ENCODE measurements at regions not wholly inside any gene's neighbourhood (a gene's known extent, or its start where the extent isn't known, plus 50 kb on each side); places are given as distances from the start of the nearest gene placed in this dataset.
"Not testable (repeated sequence)": the region's sequence is repeated elsewhere in the genome, so short reads cannot be mapped to it uniquely, and the experiment has no call there.

DNA sequence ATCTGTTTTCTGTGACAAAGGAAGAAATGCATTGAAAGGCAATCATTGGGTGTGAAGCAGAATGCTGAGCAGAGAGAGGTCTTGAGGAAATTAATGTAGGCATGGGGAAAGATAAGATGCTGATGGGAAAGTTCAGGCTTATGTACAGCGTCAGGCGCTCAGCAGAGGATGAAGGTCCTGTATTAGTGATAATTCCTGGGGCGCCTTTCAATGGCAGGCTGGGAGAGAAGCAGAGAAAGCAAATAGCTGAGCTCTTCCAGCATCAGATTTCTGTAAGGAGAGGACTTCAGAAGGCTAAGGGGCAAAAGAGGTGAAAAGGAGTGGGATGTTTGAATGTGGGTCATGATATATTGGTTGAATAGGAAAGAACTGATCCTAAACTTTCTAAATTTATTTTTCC lies 129.8 kb downstream of the HNMT start:
- Mint-ChIP-seq H3K4me1 (no peaks in the 10 kb centered on the region), H3K27ac (no peak overlapping the region), H3K9me3 (no peaks in the 10 kb centered on the region), H3K27me3 (no peaks in the 10 kb centered on the region), H3K36me3 (no peaks in the 10 kb centered on the region), H3K4me3 (no peak overlapping the region)
- ATAC-seq, result no peak

DNA sequence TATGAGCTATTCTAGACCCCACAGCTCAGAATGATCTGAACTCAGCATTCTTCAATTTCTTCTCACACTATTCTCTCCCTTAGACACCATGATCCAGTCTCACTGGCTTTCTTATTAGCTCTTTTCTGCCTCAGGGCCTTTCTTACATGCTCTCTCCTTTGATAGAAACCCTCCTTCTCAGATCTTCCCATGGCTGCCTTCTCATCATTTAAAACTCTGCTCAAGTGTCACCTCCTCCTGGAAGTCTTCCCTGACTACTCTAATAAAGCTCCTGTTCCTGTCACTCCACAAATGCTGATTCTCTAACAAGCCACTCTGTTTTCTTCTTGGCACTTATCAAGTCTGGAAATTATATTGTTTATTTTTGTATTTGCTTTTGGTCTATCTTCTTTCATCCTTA lies 131.1 kb downstream of the HNMT start:
- no peak for ATAC-seq
- Mint-ChIP-seq H3K4me3 (no peak overlapping the region), H3K9me3 (peaks cover 3% of the 10 kb centered on the region), H3K36me3 (peaks cover 6% of the 10 kb centered on the region), H3K27ac (no peak overlapping the region), H3K27me3 (no peaks in the 10 kb centered on the region), H3K4me1 (no peaks in the 10 kb centered on the region)

DNA sequence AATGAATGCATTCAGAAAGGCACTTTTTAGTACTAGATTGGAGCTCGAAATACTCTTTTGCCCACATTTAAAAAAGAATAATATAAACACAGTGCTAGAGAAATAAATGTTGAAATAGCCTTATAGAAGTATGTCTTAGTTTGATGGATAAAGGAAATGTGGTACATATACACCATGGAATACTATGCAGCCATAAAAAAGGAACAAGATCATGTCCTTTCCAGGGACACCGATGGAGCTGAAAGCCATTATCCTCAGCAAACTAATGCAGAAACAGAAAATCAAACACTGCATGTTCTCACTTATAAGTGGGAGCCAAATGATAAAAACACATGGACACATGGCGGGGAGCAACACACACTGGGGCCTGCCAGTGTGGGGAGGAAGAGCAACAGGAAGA lies 135.0 kb downstream of the HNMT start:
- not testable (repeated sequence) for H3K27me3 Mint-ChIP-seq, H3K27ac Mint-ChIP-seq, H3K4me3 Mint-ChIP-seq, H3K9me3 Mint-ChIP-seq, ATAC-seq, H3K4me1 Mint-ChIP-seq, H3K36me3 Mint-ChIP-seq

DNA sequence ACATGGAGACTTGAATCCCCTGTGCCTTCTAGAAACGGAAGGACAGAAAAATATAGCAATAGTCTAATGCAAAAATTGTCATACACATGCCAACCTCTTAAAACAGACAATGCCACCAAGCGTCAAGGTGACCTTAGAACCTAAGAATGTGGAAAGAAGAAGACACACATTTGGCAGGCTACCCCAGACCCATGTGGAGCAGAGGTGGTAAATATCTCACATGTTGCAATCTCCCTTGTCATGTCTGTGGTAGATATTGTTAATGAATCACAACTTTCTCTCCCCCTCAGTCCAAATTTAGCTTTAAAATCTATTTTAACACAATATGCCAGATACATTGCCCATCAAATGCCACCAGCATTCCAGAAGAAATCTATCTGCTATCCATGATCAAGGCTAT lies 137.4 kb downstream of the HNMT start:
- no peaks in the 10 kb centered on the region for H3K4me1 Mint-ChIP-seq
- H3K4me3 Mint-ChIP-seq, result no peak overlapping the region
- no peak overlapping the region for H3K27ac Mint-ChIP-seq
- ATAC-seq, result no peak
- H3K27me3 Mint-ChIP-seq, result no peaks in the 10 kb centered on the region
- H3K9me3 Mint-ChIP-seq, result peaks cover 3% of the 10 kb centered on the region
- peaks cover 6% of the 10 kb centered on the region for H3K36me3 Mint-ChIP-seq

DNA sequence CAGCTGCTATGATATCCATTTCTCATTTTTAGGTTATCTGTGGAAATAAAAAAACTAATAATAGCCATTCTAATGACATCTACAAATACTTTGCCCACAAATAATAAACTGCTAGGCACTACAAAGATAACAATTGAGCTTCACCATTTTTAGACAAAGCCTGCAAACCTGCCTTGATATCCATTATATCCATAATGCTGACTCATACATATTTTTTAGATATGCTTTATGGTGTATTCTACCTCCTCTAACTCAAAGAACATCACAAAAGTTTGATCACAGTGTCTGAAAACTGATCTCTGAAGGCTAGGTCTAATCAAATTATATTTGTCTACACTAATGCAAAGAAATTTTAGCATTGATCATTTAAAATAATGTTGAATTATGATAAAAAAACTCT lies 138.4 kb downstream of the HNMT start:
- no peak for ATAC-seq
- Mint-ChIP-seq H3K27me3 (no peaks in the 10 kb centered on the region), H3K27ac (no peak overlapping the region), H3K4me3 (no peak overlapping the region), H3K36me3 (peaks cover 6% of the 10 kb centered on the region), H3K9me3 (peaks cover 3% of the 10 kb centered on the region), H3K4me1 (no peaks in the 10 kb centered on the region)

DNA sequence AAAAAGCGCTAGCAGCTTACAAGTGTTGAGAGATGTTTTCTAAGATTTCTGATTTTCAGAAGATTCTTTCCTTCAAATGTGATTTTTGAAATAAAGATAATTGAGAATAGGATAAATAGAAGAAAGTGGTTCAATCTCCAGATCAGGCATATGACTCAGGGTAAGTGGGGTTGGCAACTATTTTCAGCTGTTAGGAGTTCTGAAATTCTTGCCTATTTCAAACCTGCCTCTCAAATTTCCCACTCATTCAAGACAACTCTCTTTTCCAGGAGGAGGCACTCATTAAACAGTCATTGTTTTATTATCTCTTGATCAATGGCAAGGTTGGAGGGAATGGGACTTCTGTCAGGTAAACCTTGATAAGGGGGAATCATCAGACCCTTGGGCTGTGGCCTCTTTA lies 138.9 kb downstream of the HNMT start:
- ATAC-seq, result no peak
- H3K4me1 Mint-ChIP-seq, result no peaks in the 10 kb centered on the region

DNA sequence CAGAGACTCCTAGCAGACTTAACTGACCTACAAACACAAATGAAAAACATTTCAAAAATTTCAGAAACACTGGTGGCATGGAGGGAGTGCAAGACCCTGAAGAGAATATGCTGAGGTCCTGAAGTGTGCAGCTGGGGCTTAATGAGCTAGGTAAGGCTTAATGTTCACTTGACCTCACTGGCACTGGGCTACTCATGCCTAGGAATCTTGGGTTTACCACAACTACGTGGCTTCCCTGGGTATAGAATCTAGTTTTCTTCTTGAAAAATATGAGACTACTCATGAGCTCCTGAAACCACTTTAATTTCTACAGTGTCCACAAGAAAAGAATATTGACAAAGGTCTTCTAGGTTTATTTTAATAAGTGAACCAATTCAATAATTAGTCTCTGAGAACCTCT lies 139.8 kb downstream of the HNMT start:
- ATAC-seq, result no peak
- Mint-ChIP-seq H3K9me3 (peaks cover 3% of the 10 kb centered on the region), H3K27me3 (no peaks in the 10 kb centered on the region), H3K4me1 (no peaks in the 10 kb centered on the region), H3K36me3 (peaks cover 6% of the 10 kb centered on the region), H3K27ac (no peak overlapping the region), H3K4me3 (no peak overlapping the region)

More for the DNA sequence above, 138.9 kb downstream of the HNMT start:
- Mint-ChIP-seq H3K36me3 (peaks cover 6% of the 10 kb centered on the region), H3K9me3 (peaks cover 3% of the 10 kb centered on the region), H3K27ac (no peak overlapping the region), H3K27me3 (no peaks in the 10 kb centered on the region), H3K4me3 (no peak overlapping the region)

DNA sequence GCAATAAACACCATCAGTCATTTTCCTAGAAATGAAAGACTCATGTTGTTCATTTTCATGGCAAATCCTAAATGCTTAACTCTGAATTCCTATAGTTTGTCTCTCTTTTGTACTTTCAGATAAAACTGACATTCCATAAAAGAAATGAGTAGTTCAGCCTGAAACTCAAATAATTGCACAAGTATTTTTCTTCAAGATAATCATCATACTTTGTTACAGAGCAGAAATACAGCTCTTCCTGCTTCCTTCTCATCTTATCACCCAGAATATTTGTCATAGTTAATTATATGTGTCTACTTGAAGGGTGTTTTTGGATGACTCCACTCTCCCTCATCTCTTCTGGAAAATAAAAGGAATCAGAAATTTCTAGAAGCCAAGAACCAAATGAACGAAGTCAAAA lies 141.1 kb downstream of the HNMT start:
- Mint-ChIP-seq H3K27ac (no peak overlapping the region), H3K4me3 (no peak overlapping the region), H3K4me1 (no peaks in the 10 kb centered on the region), H3K9me3 (no peaks in the 10 kb centered on the region), H3K36me3 (no peaks in the 10 kb centered on the region), H3K27me3 (no peaks in the 10 kb centered on the region)
- ATAC-seq, result no peak

DNA sequence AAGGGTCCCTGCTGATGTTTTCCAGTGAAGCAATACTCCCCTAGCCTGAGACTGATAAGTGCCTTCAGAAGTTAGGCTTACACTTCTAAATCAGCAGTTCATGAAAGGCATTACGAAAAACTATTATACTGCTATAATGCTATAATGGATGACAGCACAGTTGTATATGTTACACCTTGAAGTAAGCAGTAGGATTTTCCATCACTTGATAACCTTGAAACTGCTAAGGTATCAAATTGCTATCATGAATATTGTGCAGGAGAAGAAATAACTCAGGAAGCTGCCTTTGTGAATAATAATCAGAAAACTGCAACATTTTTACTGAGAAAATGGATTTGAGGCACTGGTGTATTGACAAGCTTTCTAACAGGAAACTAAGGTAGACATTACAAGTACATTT lies 142.3 kb downstream of the HNMT start:
- H3K27me3 Mint-ChIP-seq, result no peaks in the 10 kb centered on the region
- no peaks in the 10 kb centered on the region for H3K4me1 Mint-ChIP-seq
- ATAC-seq, result no peak
- no peaks in the 10 kb centered on the region for H3K9me3 Mint-ChIP-seq
- no peak overlapping the region for H3K4me3 Mint-ChIP-seq
- H3K27ac Mint-ChIP-seq, result no peak overlapping the region
- no peaks in the 10 kb centered on the region for H3K36me3 Mint-ChIP-seq

DNA sequence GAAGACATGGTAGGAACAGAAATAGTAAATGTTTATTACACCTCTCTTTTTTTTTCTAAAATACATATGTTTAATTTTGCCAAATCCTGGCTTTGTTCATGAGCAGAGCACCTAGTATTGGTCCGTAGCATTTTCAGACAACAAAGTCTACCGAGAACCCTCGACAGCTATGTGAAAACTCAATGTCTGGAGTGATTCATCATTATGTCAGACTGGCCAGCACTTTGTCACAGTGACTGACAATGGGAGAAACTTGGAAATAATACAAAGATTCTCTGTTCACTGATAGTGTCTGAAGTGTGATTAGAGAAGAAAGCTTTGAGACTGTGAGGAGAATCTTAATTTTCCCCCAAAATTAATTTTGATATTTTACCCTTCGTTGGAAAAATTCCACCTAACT lies 143.0 kb downstream of the HNMT start:
- no peaks in the 10 kb centered on the region for H3K4me1 Mint-ChIP-seq
- ATAC-seq, result no peak

DNA sequence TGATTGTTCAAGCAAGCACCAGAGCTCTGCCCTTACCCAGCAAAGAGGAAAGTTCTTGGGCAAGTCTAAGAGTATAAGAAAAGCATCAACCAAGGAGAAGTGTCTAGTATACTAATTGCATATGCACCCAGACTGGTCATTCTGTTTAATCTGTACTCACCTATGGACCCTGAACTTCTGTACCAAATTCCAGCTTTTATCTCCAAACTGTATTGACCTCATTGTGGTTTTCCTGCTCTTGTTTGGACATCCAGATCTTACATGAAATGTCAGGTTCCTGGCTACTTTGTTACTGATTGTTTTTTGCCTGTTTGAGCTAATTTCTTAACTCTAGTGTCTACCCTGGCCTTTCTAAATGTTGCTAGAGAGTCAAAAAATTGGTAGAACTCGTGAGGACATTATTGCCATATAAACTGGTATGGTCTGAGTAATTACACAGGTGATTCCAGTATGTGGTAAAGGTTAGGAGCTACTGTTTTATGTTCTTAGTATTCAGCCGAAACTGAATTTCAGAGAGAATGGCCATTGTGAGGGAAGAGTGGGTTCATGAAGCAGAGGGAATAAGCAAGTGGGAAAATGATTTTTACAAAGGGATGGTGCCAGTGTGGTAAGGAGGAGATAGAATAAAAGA lies 146.3 kb downstream of the HNMT start:
- H3K36me3 Mint-ChIP-seq, result no peaks in the 10 kb centered on the region
- ATAC-seq, result no peak

More for the DNA sequence above, 143.0 kb downstream of the HNMT start:
- Mint-ChIP-seq H3K9me3 (no peaks in the 10 kb centered on the region), H3K27ac (no peak overlapping the region), H3K36me3 (no peaks in the 10 kb centered on the region), H3K4me3 (no peak overlapping the region), H3K27me3 (no peaks in the 10 kb centered on the region)

DNA sequence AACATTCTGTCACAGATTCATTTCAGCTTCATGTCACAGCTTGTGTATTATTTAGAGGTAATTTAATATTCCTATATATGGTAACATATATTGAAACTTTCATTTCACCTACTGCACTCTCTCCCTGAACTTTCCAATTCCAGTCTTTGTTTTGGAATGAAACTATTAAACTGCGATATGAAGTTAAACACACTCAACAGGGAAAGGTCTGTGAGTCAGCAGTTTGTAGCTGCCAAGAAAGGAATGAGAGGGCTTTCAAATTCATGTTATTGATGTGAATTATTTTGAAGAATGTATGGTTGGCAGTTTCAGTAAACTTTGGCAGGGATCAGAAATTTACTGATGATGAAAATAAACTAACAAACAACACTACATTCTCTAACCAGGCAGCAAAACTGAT lies 148.3 kb downstream of the HNMT start:
- Mint-ChIP-seq H3K27me3 (no peaks in the 10 kb centered on the region), H3K9me3 (no peaks in the 10 kb centered on the region), H3K4me3 (no peak overlapping the region), H3K27ac (no peak overlapping the region), H3K4me1 (no peaks in the 10 kb centered on the region), H3K36me3 (no peaks in the 10 kb centered on the region)
- no peak for ATAC-seq

More for the DNA sequence above, 146.3 kb downstream of the HNMT start:
- Mint-ChIP-seq H3K27me3 (no peaks in the 10 kb centered on the region), H3K27ac (no peak overlapping the region), H3K9me3 (no peaks in the 10 kb centered on the region), H3K4me3 (no peak overlapping the region), H3K4me1 (no peaks in the 10 kb centered on the region)

DNA sequence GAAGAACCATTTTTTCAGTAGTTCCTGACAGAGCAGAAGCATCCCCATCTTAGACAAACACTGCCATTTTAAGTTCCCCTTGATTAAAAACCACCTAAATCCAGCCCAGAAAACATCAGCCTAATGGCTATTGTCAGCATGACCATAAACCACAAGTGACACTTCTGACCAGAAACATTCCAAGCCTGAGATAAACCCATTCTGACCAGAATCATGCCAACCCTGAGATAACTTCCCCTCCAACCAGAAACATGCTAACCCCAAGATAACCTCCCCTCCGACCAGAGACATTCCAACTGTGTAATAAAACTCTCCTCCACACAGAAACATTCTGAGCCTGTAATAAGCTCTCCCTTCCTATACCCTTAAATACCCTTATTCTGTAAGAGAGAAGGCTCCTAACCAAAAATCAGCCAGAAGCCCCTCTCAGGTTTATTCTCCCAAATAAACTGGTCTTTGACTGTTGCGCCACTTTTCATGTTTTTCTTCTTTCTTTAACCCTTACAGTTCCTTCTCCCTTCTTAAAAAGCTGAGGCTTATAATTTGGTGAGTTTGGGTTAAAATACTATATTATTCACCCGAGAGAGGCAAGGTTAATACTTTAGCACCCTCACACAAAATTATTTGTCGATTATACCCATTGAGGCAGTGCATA lies 149.7 kb downstream of the HNMT start:
- no peak overlapping the region for H3K27ac Mint-ChIP-seq
- no peaks in the 10 kb centered on the region for H3K9me3 Mint-ChIP-seq
- H3K4me1 Mint-ChIP-seq, result no peaks in the 10 kb centered on the region
- no peak for ATAC-seq
- no peak overlapping the region for H3K4me3 Mint-ChIP-seq
- no peaks in the 10 kb centered on the region for H3K27me3 Mint-ChIP-seq
- H3K36me3 Mint-ChIP-seq, result no peaks in the 10 kb centered on the region

DNA sequence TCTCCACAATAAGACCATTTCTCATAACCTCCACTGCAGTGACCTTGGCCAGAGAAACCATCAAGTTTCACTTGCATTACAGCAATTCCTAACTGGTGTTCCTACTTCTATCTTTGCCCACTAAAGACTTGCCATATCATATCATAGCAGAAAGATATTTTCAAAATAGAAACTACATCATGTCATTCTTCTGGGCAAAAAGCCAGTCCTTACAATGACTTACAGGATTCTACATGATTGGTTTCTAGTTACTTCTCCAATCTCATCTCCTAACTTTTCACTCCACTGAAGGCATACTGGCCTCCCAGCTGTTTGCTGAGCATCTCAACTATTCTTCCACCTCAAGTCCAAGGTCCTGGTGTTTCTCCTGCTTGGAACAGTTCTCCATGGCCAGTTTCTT lies 151.4 kb downstream of the HNMT start:
- no peaks in the 10 kb centered on the region for H3K4me1 Mint-ChIP-seq
- H3K27me3 Mint-ChIP-seq, result no peaks in the 10 kb centered on the region
- no peak overlapping the region for H3K27ac Mint-ChIP-seq
- H3K4me3 Mint-ChIP-seq, result no peak overlapping the region
- no peak for ATAC-seq
- H3K9me3 Mint-ChIP-seq, result no peaks in the 10 kb centered on the region
- no peaks in the 10 kb centered on the region for H3K36me3 Mint-ChIP-seq

DNA sequence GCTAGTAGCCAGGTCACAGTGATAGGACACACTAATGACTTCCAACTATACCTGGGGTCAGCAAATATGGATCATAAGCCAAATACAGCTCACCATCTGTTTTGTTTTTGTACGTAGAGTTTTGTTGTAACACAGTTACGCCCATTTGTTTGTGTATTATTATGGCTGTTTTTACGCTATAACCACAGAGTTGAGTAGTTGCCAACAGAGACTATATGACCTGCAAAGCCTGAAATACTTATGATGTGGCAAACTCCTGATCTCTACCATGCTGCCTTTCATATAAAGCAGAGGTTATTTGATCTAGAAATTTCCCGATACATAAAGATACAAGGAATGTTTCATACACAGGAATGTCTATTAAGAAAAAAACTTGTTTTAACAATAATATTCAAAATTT lies 152.2 kb downstream of the HNMT start:
- Mint-ChIP-seq H3K9me3 (no peaks in the 10 kb centered on the region), H3K27me3 (no peaks in the 10 kb centered on the region), H3K4me1 (no peaks in the 10 kb centered on the region), H3K27ac (no peak overlapping the region), H3K4me3 (no peak overlapping the region), H3K36me3 (no peaks in the 10 kb centered on the region)
- no peak for ATAC-seq

Data from stimulated activated memory B cell treated with anti-CD40 and anti-IgM and Interleukin-4, amounts not matched to agents 10 μg/mL and 1 μg/mL and 100 μg/mL, for 72 hours (primary cell).